ENCODE measurements at regions not wholly inside any gene's neighbourhood (a gene's known extent, or its start where the extent isn't known, plus 50 kb on each side); places are given as distances from the start of the nearest gene placed in this dataset.

- CTCF ChIA-PET = interaction anchor here (1.5 kb wide), 1 partner anchor 157 kb away, joined by 5 read pairs; no protein-coding TSS in a partner anchor
- no peaks in the 10 kb centered on the region for H4K20me1 ChIP-seq (ENCODE audit: insufficient read depth)
- no peaks in the 10 kb centered on the region for H3F3A ChIP-seq (ENCODE audit: insufficient read depth, low read depth)
- no peak overlapping the region for H3K4me2 ChIP-seq
- no peaks in the 10 kb centered on the region for H3K79me2 ChIP-seq (ENCODE audit: low read depth)
- no peak for DNase-seq
- POLR2A ChIA-PET (ENCODE audit: unreplicated experiment) = interaction anchor here (0.7 kb wide), 1 partner anchor 48 kb away, joined by 12 read pairs; no protein-coding TSS in a partner anchor
- H2AFZ ChIP-seq = no peak overlapping the region
- TF ChIP-seq CTCF (conservative IDR thresholded peaks at IDR 0.05) (no peak), EZH2 (IDR thresholded peaks at IDR 0.05; ENCODE audit: low read depth) (no peak)
- H3K9me3 ChIP-seq (ENCODE audit: insufficient read depth, low read depth) = no peaks in the 10 kb centered on the region
- no peaks in the 10 kb centered on the region for H3K9me2 ChIP-seq (ENCODE audit: insufficient read depth)
- no TSS peak for BruUV-seq (replicated peaks)
- intact Hi-C loops (cut with micrococcal nuclease; ENCODE audit: unreplicated experiment) = loop anchor here (2.0 to 5.0 kb wide), 3 partner anchors 40 to 154 kb away; no protein-coding TSS in a partner anchor
- H3K36me3 ChIP-seq (ENCODE audit: low read depth) = no peaks in the 10 kb centered on the region
- H3K4me1 ChIP-seq (replicated peaks; ENCODE audit: insufficient read depth) = peaks cover 11% of the 10 kb centered on the region
- no peak overlapping the region for H3K4me3 ChIP-seq
- H3K27ac ChIP-seq = no peak overlapping the region
- H3K27me3 ChIP-seq (ENCODE audit: insufficient read depth, low read depth) = no peaks in the 10 kb centered on the region
These were observed 231.8 kb upstream of the GMDS start for GRCh38 chr6:2477250-2477649.

GRCh38 chr6:2476376-2476775, 231.0 kb upstream of the GMDS start:
- H3F3A ChIP-seq (ENCODE audit: insufficient read depth, low read depth) = no peaks in the 10 kb centered on the region
- H3K4me2 ChIP-seq = peak overlapping the region; percentile 24; the same call in 1 of the 2 replicates
- no peaks in the 10 kb centered on the region for H3K9me2 ChIP-seq (ENCODE audit: insufficient read depth)
- H3K27me3 ChIP-seq (ENCODE audit: insufficient read depth, low read depth) = no peaks in the 10 kb centered on the region
- peak; percentile 80 to 81 for DNase-seq
- TF ChIP-seq CTCF (conservative IDR thresholded peaks at IDR 0.05) (no peak), EZH2 (IDR thresholded peaks at IDR 0.05; ENCODE audit: low read depth) (no peak)
- H3K4me1 ChIP-seq (replicated peaks; ENCODE audit: insufficient read depth) = peaks cover 11% of the 10 kb centered on the region
- no peak overlapping the region for H2AFZ ChIP-seq
- intact Hi-C loops (cut with micrococcal nuclease; ENCODE audit: unreplicated experiment) = loop anchor here (2.0 to 5.0 kb wide), 3 partner anchors 41 to 154 kb away; no protein-coding TSS in a partner anchor
- CTCF ChIA-PET = interaction anchor here (0.6 to 1.5 kb wide), 3 partner anchors 27 to 158 kb away, joined by 3 to 5 read pairs (median 4); no protein-coding TSS in a partner anchor
- H3K4me3 ChIP-seq = no peak overlapping the region
- no peak overlapping the region for H3K27ac ChIP-seq
- no peaks in the 10 kb centered on the region for H3K9me3 ChIP-seq (ENCODE audit: insufficient read depth, low read depth)
- no peaks in the 10 kb centered on the region for H3K79me2 ChIP-seq (ENCODE audit: low read depth)
- POLR2A ChIA-PET (ENCODE audit: unreplicated experiment) = interaction anchor here (0.7 kb wide), 1 partner anchor 47 kb away, joined by 12 read pairs; no protein-coding TSS in a partner anchor
- no peaks in the 10 kb centered on the region for H3K36me3 ChIP-seq (ENCODE audit: low read depth)
- H4K20me1 ChIP-seq (ENCODE audit: insufficient read depth) = no peaks in the 10 kb centered on the region
- no TSS peak for BruUV-seq (replicated peaks)

GRCh38 chr6:2471472-2471871, 226.1 kb upstream of the GMDS start:
- Histone ChIP-seq H3K27me3 (ENCODE audit: insufficient read depth, low read depth) (no peaks in the 10 kb centered on the region), H3F3A (ENCODE audit: insufficient read depth, low read depth) (no peaks in the 10 kb centered on the region), H3K36me3 (ENCODE audit: low read depth) (no peaks in the 10 kb centered on the region), H3K9me3 (ENCODE audit: insufficient read depth, low read depth) (no peaks in the 10 kb centered on the region), H2AFZ (no peak overlapping the region), H3K4me3 (no peak overlapping the region), H4K20me1 (ENCODE audit: insufficient read depth) (no peaks in the 10 kb centered on the region), H3K4me1 (replicated peaks; ENCODE audit: insufficient read depth) (peaks cover 6% of the 10 kb centered on the region), H3K9me2 (ENCODE audit: insufficient read depth) (no peaks in the 10 kb centered on the region), H3K27ac (no peak overlapping the region), H3K79me2 (ENCODE audit: low read depth) (no peaks in the 10 kb centered on the region), H3K4me2 (no peak overlapping the region)
- no peak for TF ChIP-seq EZH2 (IDR thresholded peaks at IDR 0.05; ENCODE audit: low read depth)
- no peak for TF ChIP-seq CTCF (conservative IDR thresholded peaks at IDR 0.05)
- ChIA-PET POLR2A (ENCODE audit: unreplicated experiment) (no interaction called here), CTCF (no interaction called here)
- DNase-seq = no peak
- intact Hi-C loops (cut with micrococcal nuclease; ENCODE audit: unreplicated experiment) = no loop called here
- BruUV-seq (replicated peaks) = no TSS peak
